ENCODE measurements at regions not wholly inside any gene's neighbourhood (a gene's known extent, or its start where the extent isn't known, plus 50 kb on each side); places are given as distances from the start of the nearest gene placed in this dataset.

DNA sequence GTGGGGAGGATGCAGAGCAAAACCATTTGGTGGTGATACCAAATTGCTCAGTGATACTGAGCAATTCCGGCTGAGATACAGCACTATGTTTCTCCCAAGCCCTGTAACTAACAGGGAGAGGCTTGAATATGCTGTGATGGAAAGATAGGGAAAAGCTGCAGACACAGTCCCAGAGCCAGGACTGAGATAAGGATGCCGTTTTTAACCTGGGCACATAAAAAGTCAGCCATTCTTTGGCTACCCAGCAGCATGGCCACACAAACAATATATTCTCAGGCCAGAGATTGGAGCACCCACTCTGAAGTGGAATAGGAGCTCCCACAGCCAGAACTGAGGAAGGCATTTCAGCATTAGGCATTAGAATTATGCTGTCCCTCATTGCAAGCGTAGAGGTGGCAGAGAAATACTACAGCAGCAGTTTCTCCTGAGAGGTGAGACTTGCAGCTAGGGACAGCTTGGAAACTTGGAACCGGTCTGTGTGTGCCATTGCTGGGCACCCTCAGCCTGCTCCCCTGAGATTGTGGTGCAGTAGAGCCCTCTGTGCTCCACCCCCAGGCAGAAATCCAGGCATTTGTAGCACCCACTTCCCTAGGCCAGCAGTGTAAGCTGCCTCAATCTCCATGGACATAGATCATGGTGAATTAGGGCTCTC lies 346.5 kb downstream of the TMEM135 start:
- no peaks in the 10 kb centered on the region for H3K36me3 ChIP-seq
- H3K9me3 ChIP-seq: peaks cover 4% of the 10 kb centered on the region
- ATAC-seq (no peak), DNase-seq (no peak)
- H3K4me1 ChIP-seq: no peaks in the 10 kb centered on the region
- intact Hi-C loops (cut with DNase I): no loop called here
- TF ChIP-seq, protein P1, sequence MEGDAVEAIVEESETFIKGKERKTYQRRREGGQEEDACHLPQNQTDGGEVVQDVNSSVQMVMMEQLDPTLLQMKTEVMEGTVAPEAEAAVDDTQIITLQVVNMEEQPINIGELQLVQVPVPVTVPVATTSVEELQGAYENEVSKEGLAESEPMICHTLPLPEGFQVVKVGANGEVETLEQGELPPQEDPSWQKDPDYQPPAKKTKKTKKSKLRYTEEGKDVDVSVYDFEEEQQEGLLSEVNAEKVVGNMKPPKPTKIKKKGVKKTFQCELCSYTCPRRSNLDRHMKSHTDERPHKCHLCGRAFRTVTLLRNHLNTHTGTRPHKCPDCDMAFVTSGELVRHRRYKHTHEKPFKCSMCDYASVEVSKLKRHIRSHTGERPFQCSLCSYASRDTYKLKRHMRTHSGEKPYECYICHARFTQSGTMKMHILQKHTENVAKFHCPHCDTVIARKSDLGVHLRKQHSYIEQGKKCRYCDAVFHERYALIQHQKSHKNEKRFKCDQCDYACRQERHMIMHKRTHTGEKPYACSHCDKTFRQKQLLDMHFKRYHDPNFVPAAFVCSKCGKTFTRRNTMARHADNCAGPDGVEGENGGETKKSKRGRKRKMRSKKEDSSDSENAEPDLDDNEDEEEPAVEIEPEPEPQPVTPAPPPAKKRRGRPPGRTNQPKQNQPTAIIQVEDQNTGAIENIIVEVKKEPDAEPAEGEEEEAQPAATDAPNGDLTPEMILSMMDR (IDR thresholded peaks at IDR 0.05): no peak
- no peak overlapping the region for H3K4me3 ChIP-seq
- no peak overlapping the region for H3K27ac ChIP-seq
- H3K27me3 ChIP-seq: no peaks in the 10 kb centered on the region

DNA sequence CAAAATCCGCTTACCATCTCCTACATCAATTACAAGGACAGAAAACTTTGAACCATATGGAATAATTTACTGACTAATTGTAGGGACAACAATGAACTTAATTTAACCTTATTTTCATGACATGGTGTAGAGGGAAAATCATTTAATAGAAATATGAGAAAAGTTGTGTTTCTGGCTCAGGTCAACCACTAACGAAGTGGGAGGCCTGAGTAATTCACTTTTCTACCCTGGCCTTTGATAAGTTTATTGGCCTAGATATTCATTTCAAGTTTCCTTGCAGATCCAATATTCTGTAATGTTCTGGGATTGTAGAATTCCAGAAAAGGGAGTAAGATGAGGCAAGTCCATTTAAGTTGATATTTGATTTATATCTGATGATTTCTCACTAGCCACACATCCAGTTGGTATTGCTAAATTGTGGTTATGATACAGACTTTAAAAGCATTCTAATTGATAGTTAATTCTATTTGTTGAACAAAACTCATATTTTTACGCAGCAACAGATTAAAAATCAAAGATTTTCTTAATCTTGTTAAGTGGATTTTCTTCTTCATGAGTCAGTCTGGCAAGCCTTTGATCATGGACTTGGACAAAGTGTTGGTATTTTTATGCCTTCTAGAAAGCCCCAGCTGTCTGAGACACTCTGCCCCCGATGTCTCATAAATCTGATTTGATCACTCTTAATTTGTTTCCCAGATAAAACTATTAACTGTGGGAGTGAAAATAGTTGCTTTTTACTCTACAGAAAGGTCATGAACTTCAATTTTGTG lies 336.5 kb downstream of the TMEM135 start:
- Histone ChIP-seq H3K9me3 (no peaks in the 10 kb centered on the region), H3K27ac (no peak overlapping the region), H3K4me1 (peaks cover 3% of the 10 kb centered on the region), H3K36me3 (no peaks in the 10 kb centered on the region), H3K4me3 (no peak overlapping the region), H3K27me3 (no peaks in the 10 kb centered on the region)
- DNase-seq (no peak), ATAC-seq (no peak)
- intact Hi-C loops (cut with DNase I): no loop called here
- TF ChIP-seq, protein P1 (IDR thresholded peaks at IDR 0.05): no peak

Data from upper lobe of right lung (tissue), 1 donor.